ENCODE measurements at regions not wholly inside any gene's neighbourhood (a gene's known extent, or its start where the extent isn't known, plus 50 kb on each side); places are given as distances from the start of the nearest gene placed in this dataset.
"Not testable (repeated sequence)": the region's sequence is repeated elsewhere in the genome, so short reads cannot be mapped to it uniquely, and the experiment has no call there.

DNA sequence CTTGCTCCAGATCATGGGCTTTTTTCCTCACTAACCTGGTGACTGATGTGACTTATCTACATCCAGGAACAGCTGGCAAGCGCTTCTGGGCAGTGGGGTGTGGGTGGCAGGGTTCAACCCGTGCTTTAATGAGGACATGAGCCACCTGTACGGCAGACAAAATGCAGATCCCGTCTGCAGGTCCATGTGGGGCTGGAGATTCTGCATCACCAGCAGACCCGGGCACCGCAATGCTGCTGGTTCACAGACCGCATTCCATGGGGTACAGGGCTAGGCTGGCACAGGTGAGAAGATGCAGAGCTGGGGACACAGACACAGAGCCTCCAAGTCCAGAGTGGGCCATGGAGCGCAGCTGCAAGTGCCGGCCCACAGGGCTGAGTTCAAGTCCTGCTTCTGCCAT is 204.0 kb downstream of the LAT start:
- DNase-seq; H3K36me3 ChIP-seq (ENCODE audit: control insufficient read depth in 2 of 3, insufficient read depth in 3 of 3, low read length in 3 of 3); H3K9me3 ChIP-seq (ENCODE audit: control insufficient read depth in 2 of 3, low read length in 3 of 3); ATAC-seq; H3K27ac Mint-ChIP-seq; H3K27me3 ChIP-seq (ENCODE audit: control insufficient read depth in 2 of 2, insufficient read depth in 2 of 2, low read length in 2 of 2); H3K36me3 Mint-ChIP-seq; H3K27me3 Mint-ChIP-seq; H3K4me3 Mint-ChIP-seq; H3K9me3 Mint-ChIP-seq; POLR2A ChIA-PET; H3K4me1 ChIP-seq (ENCODE audit: control insufficient read depth in 2 of 2, insufficient read depth in 2 of 2, low read length in 2 of 2); H3K4me3 ChIP-seq (ENCODE audit: low read length); intact Hi-C loops (cut with micrococcal nuclease); H3K4me1 Mint-ChIP-seq; CTCF ChIA-PET; H3K27ac ChIP-seq (ENCODE audit: low read depth, low read length): not testable (repeated sequence)

DNA sequence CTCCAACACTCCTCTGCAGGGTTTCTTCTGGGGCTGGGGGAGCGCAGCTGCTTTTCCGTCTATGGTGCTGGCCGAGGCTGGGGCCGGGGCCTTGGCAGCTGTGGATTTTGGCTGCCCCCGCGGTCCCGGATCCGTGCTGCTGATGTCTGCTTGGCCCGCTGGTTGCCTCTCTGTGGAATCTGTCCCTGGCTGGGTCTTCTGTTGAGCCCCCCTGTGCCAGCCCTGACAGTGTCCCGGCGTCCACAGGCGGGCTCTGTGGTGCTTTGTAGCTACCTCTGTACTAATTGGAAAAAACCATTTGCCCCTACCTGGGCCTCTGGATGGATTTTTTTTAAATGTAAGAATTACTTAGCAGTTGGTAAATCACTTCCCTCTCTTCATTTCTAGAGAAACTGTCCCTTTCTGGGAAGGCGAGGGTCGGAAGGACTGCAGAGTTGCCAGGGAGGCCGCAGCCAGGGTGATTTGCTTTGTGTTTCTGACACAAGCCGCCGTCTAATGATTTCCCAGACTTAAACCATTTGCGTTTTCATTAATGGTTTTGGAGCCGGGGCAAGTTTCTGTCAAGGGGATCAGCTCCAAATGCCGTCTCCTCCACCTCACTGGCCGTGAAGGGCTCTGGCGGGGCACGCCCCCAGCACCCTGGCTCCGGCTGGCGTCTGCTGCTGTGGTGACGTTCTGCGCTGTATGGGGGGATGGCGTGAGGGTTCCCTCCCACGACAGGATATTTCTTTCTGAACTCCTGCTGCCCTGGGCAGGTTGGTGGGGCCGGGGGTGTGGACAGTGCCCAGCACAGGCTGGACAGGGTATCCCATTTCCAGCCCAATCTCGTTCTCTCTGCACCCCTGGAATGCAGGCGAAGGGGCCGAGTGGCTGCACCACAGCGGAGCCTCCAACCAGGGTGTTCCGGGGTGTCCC is 201.7 kb downstream of the LAT start:
- H3K27me3 Mint-ChIP-seq; H3K27me3 ChIP-seq (ENCODE audit: control insufficient read depth in 2 of 2, insufficient read depth in 2 of 2, low read length in 2 of 2); H3K4me3 ChIP-seq (ENCODE audit: low read length); H3K36me3 ChIP-seq (ENCODE audit: control insufficient read depth in 2 of 3, insufficient read depth in 3 of 3, low read length in 3 of 3); intact Hi-C loops (cut with micrococcal nuclease); DNase-seq; H3K9me3 Mint-ChIP-seq; H3K4me1 Mint-ChIP-seq; H3K4me1 ChIP-seq (ENCODE audit: control insufficient read depth in 2 of 2, insufficient read depth in 2 of 2, low read length in 2 of 2); H3K36me3 Mint-ChIP-seq; H3K9me3 ChIP-seq (ENCODE audit: control insufficient read depth in 2 of 3, low read length in 3 of 3); POLR2A ChIA-PET; H3K27ac ChIP-seq (ENCODE audit: low read depth, low read length); H3K4me3 Mint-ChIP-seq; ATAC-seq: not testable (repeated sequence)
- peak overlapping the region in 1 of 9 donors; percentile 22 for H3K27ac Mint-ChIP-seq
- CTCF ChIA-PET = interaction anchor here (0.6 kb wide), 1 partner anchor 1117 kb away, joined by 3 read pairs; no protein-coding TSS in a partner anchor

DNA sequence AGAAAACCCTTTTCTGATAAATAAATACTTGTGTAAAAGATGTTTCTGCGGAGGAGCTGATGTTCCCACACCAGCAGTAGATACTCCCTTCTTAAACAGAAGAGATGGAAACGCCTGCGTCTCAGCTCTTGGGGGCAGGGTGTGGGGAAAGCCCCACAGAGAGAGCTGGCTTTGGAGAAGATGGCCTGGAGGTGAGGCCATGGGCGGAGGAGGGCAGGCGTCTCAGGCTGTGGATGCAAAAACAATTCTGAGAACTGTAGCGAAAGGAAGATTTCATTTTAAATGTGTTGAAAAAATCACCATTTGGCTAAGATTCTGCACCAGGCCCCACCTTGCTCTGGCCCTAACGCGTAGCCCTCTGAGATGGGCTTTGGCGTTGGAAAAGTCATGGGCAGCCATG is 201.0 kb downstream of the LAT start:
- H3K36me3 ChIP-seq (ENCODE audit: control insufficient read depth in 2 of 3, insufficient read depth in 3 of 3, low read length in 3 of 3); H3K4me3 Mint-ChIP-seq; H3K4me1 ChIP-seq (ENCODE audit: control insufficient read depth in 2 of 2, insufficient read depth in 2 of 2, low read length in 2 of 2); H3K9me3 ChIP-seq (ENCODE audit: control insufficient read depth in 2 of 3, low read length in 3 of 3); H3K36me3 Mint-ChIP-seq; H3K9me3 Mint-ChIP-seq; CTCF ChIA-PET; DNase-seq; POLR2A ChIA-PET; intact Hi-C loops (cut with micrococcal nuclease); H3K4me1 Mint-ChIP-seq; ATAC-seq; H3K27me3 ChIP-seq (ENCODE audit: control insufficient read depth in 2 of 2, insufficient read depth in 2 of 2, low read length in 2 of 2); H3K4me3 ChIP-seq (ENCODE audit: low read length); H3K27me3 Mint-ChIP-seq; H3K27ac ChIP-seq (ENCODE audit: low read depth, low read length): not testable (repeated sequence)
- peak overlapping the region in 1 of 9 donors; percentile 28 for H3K27ac Mint-ChIP-seq

DNA sequence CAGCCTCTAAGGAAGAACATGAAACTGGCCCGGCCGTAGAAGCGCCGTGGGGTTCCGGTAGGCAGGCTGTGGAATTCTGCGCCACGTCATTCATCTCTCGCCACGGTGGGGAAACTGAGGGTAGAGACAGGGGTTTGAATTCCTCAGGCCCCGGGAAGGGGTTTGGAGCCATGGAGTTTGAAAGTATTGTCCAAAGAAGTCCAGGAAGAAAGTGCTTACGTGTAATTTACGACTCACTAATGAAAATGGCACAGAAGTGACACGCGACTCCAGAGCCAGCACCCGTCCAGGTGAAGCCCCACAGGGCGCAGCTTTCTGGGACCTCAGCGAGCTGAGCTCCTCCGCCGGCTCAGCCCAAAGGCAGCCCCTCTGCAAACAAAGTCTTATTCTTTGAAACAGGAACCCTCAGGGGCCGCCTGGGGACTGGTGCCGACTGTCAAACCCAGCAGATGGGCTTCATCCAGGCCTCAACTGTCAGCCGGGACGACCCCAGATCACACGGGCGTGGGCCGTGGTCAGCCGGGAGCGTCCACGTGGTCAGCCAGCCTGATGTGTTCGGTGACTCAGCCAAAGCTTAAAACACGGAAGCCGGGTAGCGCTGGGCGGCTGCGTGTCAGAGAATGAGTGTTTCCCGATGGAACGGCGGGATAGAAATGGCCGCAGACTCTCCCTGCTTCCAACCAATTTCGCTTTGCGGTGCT is 200.0 kb downstream of the LAT start:
- POLR2A ChIA-PET; H3K36me3 Mint-ChIP-seq; H3K27me3 ChIP-seq (ENCODE audit: control insufficient read depth in 2 of 2, insufficient read depth in 2 of 2, low read length in 2 of 2); H3K27ac ChIP-seq (ENCODE audit: low read depth, low read length); intact Hi-C loops (cut with micrococcal nuclease); H3K9me3 ChIP-seq (ENCODE audit: control insufficient read depth in 2 of 3, low read length in 3 of 3); DNase-seq; H3K36me3 ChIP-seq (ENCODE audit: control insufficient read depth in 2 of 3, insufficient read depth in 3 of 3, low read length in 3 of 3); H3K27me3 Mint-ChIP-seq; H3K9me3 Mint-ChIP-seq; H3K4me1 ChIP-seq (ENCODE audit: control insufficient read depth in 2 of 2, insufficient read depth in 2 of 2, low read length in 2 of 2); H3K4me3 Mint-ChIP-seq; CTCF ChIA-PET; H3K4me1 Mint-ChIP-seq; H3K4me3 ChIP-seq (ENCODE audit: low read length): not testable (repeated sequence)
- ATAC-seq = peak; percentile 53
- peak overlapping the region in 1 of 9 donors; percentile 81 for H3K27ac Mint-ChIP-seq

DNA sequence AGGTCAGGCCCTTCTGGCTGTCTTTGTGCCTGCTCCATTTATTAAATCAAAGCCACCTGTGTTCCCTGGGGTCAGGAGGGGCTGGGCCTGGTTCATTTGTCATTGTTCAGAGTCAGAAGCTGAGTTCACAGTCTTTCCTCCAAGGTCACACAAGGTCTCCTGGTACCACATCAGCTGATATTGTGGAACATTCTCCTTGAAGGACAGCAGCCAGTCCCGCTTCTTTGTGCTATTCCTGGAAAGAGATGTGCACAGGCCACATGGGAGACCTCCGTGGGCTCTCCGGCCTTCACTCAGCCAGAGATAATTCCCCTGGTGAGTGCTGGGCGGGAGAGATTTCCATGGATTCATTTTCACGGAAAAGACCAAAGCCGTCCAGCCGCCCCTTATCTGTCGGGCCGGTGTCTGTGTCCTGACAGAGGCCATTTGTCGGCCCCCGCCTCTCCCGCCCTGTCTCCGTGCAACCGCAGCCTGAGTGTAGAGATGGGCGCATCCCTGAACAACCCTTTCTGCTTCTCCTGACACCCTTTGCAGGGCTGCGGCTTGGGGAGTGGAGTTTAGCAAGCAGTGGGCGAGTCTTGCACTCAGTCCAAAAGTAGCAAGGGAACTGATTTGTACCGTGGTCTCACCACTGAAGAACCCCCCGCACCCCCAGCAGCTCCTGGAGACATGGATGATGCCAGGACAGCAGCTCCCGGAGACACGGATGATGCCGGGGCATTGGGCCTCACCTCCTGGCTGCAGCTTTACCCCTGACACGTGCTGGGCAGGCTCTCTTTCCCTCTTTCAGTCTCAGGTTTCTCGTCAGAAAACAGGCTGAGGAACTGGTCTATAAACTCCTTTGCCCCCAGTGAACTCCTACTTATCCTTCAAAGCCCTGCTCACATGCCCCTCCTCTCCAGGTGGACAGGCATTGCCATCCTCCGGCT is 198.4 kb downstream of the LAT start:
- H3K27ac ChIP-seq (ENCODE audit: low read depth, low read length); H3K27me3 ChIP-seq (ENCODE audit: control insufficient read depth in 2 of 2, insufficient read depth in 2 of 2, low read length in 2 of 2); H3K4me3 ChIP-seq (ENCODE audit: low read length); intact Hi-C loops (cut with micrococcal nuclease); H3K27me3 Mint-ChIP-seq; H3K4me1 ChIP-seq (ENCODE audit: control insufficient read depth in 2 of 2, insufficient read depth in 2 of 2, low read length in 2 of 2); DNase-seq; POLR2A ChIA-PET; H3K36me3 ChIP-seq (ENCODE audit: control insufficient read depth in 2 of 3, insufficient read depth in 3 of 3, low read length in 3 of 3); H3K9me3 Mint-ChIP-seq; H3K4me1 Mint-ChIP-seq; H3K4me3 Mint-ChIP-seq; H3K36me3 Mint-ChIP-seq; ATAC-seq; CTCF ChIA-PET; H3K9me3 ChIP-seq (ENCODE audit: control insufficient read depth in 2 of 3, low read length in 3 of 3): not testable (repeated sequence)
- peak overlapping the region in 1 of 9 donors; percentile 14 for H3K27ac Mint-ChIP-seq

DNA sequence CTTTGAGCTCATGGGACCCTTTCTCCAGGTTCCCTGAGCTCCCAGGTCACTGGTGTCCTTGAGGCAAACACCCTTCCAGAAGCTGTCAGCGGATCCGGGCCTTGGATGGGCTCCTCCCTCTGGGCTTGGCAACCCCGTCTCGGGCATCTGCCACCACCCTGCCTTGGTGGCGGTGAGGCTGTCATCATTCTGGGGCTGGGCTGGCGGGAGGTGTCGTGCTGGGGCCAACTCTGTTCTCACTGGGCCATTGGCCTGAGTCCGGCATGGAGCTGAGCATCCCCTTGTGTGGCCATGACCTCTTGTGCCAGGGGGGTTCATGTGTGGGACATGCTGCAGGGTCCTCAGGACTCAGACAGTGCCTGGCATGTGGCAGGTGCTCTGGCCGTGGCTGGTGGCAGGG is 197.6 kb downstream of the LAT start:
- no peak for DNase-seq
- Mint-ChIP-seq H3K27me3 (no peaks in the 10 kb centered on the region), H3K4me1 (peaks cover 0 to 1% (median 0%) of the 10 kb centered on the region in 7 donors), H3K36me3 (no peaks in the 10 kb centered on the region), H3K4me3 (no peak overlapping the region), H3K27ac (peak overlapping the region in 1 of 9 donors; percentile 14), H3K9me3 (no peaks in the 10 kb centered on the region)
- no peak overlapping the region for H3K4me3 ChIP-seq (ENCODE audit: low read length)
- POLR2A ChIA-PET = no interaction called here
- H3K27ac ChIP-seq (ENCODE audit: low read depth, low read length) = no peak overlapping the region
- H3K27me3 ChIP-seq (ENCODE audit: control insufficient read depth in 2 of 2, insufficient read depth in 2 of 2, low read length in 2 of 2) = no peaks in the 10 kb centered on the region
- no peaks in the 10 kb centered on the region for H3K4me1 ChIP-seq (ENCODE audit: control insufficient read depth in 2 of 2, insufficient read depth in 2 of 2, low read length in 2 of 2)
- CTCF ChIA-PET = no interaction called here
- no peak for ATAC-seq
- intact Hi-C loops (cut with micrococcal nuclease) = no loop called here
- H3K9me3 ChIP-seq (ENCODE audit: control insufficient read depth in 2 of 3, low read length in 3 of 3) = no peaks in the 10 kb centered on the region
- H3K36me3 ChIP-seq (ENCODE audit: control insufficient read depth in 2 of 3, insufficient read depth in 3 of 3, low read length in 3 of 3) = no peaks in the 10 kb centered on the region

Data from naive thymus-derived CD4-positive, alpha-beta T cell (primary cell).